HL-60 (cell line): ENCODE measurements at regions not wholly inside any gene's neighbourhood (a gene's known extent, or its start where the extent isn't known, plus 50 kb on each side); places are given as distances from the start of the nearest gene placed in this dataset.

ENCODE experiments used
- DNase-seq, 2 experiments: peaks; one replicate each; pipeline ENCODE4 v3.0.0-alpha.2; 2010 to 2020; ENCODE audit warnings: low read depth in 1 of 2, low spot score in 1 of 2
- H3K27ac ChIP-seq: fragments of 250-450 bp; sonication (Bioruptor Pico); replicated peaks from 2 replicates; pipeline ENCODE4 v1.5.1; 2020; ENCODE audit warnings: mild to moderate bottlenecking, moderate library complexity
- H3K27me3 ChIP-seq: fragments of 250-450 bp; sonication (Bioruptor Pico); 2 replicates; pipeline ENCODE4 v1.5.1; 2021; ENCODE audit warnings: mild to moderate bottlenecking, moderate library complexity; ENCODE audit not compliant: insufficient read depth, poor library complexity, severe bottlenecking
- H3K4me3 ChIP-seq: replicated peaks from 2 replicates; pipeline ENCODE4 v1.5.1; 2011; ENCODE audit warnings: mild to moderate bottlenecking, control low read depth, low read length; ENCODE audit not compliant: insufficient read depth
- GABPA ChIP-seq: IDR thresholded peaks from 2 replicates; pipeline ENCODE4 v1.6.1; 2012; ENCODE audit warnings: low read depth
- POLR2AphosphoS5 ChIP-seq: IDR thresholded peaks from 2 replicates; pipeline ENCODE4 v1.6.1; 2012; ENCODE audit warnings: low read depth
- SPI1 ChIP-seq: IDR thresholded peaks from 2 replicates; pipeline ENCODE4 v1.6.1; 2012; ENCODE audit warnings: low read depth, mild to moderate bottlenecking, borderline replicate concordance
- TF ChIP-seq, protein P1 (sequence below): IDR thresholded peaks from 2 replicates; pipeline ENCODE4 v1.6.1; 2012; ENCODE audit warnings: low read depth; ENCODE audit not compliant: insufficient replicate concordance
- TF ChIP-seq, protein P2 (sequence below): IDR thresholded peaks from one replicate; pipeline ENCODE4 v1.5.1; 2011; ENCODE audit warnings: low read length, control low read depth, inconsistent platforms; ENCODE audit not compliant: insufficient read depth

DNA sequence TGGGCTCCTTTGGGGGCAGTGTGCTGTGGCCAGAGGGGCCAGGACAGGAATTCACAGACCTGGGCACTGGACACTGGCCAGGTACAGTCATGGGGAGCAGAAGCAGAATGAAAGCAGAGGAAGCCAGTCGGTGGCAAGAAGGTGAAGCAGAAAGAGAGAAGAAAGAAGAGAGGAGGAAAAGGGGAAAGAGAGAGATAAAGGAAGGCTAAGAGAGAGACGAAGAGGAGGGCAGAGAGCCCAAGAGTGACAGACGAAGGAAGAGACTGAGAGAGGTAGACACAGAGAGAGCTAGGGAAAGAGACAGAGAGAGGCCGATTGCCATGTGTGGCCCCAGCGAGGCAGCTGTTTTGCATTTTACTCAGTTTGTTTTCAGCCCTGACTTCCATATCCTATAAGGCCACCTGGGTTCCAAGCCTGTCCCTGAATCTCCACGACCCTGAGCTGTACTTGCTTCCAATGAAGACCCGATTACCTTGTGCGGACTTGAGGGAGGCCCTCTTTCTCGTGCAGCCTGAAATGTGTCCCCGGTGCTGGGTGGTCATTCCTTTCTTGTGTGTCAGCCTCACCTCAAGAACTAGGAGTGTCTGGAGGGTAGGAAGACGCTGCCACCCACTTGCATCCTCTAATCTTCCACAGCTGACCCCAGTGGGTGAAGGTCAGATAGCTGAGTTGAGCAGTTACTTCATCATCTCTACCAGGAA, 73.9 kb downstream of the LSM3 start:
- Histone ChIP-seq H3K4me3 (no peak overlapping the region), H3K27ac (no peak overlapping the region), H3K27me3 (no peaks in the 10 kb centered on the region)
- no peak for TF ChIP-seq SPI1
- TF ChIP-seq POLR2AphosphoS5: no peak
- TF ChIP-seq, protein P1, sequence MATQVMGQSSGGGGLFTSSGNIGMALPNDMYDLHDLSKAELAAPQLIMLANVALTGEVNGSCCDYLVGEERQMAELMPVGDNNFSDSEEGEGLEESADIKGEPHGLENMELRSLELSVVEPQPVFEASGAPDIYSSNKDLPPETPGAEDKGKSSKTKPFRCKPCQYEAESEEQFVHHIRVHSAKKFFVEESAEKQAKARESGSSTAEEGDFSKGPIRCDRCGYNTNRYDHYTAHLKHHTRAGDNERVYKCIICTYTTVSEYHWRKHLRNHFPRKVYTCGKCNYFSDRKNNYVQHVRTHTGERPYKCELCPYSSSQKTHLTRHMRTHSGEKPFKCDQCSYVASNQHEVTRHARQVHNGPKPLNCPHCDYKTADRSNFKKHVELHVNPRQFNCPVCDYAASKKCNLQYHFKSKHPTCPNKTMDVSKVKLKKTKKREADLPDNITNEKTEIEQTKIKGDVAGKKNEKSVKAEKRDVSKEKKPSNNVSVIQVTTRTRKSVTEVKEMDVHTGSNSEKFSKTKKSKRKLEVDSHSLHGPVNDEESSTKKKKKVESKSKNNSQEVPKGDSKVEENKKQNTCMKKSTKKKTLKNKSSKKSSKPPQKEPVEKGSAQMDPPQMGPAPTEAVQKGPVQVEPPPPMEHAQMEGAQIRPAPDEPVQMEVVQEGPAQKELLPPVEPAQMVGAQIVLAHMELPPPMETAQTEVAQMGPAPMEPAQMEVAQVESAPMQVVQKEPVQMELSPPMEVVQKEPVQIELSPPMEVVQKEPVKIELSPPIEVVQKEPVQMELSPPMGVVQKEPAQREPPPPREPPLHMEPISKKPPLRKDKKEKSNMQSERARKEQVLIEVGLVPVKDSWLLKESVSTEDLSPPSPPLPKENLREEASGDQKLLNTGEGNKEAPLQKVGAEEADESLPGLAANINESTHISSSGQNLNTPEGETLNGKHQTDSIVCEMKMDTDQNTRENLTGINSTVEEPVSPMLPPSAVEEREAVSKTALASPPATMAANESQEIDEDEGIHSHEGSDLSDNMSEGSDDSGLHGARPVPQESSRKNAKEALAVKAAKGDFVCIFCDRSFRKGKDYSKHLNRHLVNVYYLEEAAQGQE: no peak
- TF ChIP-seq GABPA: no peak
- TF ChIP-seq, protein P2, sequence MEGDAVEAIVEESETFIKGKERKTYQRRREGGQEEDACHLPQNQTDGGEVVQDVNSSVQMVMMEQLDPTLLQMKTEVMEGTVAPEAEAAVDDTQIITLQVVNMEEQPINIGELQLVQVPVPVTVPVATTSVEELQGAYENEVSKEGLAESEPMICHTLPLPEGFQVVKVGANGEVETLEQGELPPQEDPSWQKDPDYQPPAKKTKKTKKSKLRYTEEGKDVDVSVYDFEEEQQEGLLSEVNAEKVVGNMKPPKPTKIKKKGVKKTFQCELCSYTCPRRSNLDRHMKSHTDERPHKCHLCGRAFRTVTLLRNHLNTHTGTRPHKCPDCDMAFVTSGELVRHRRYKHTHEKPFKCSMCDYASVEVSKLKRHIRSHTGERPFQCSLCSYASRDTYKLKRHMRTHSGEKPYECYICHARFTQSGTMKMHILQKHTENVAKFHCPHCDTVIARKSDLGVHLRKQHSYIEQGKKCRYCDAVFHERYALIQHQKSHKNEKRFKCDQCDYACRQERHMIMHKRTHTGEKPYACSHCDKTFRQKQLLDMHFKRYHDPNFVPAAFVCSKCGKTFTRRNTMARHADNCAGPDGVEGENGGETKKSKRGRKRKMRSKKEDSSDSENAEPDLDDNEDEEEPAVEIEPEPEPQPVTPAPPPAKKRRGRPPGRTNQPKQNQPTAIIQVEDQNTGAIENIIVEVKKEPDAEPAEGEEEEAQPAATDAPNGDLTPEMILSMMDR: no peak
- DNase-seq: no peak

DNA sequence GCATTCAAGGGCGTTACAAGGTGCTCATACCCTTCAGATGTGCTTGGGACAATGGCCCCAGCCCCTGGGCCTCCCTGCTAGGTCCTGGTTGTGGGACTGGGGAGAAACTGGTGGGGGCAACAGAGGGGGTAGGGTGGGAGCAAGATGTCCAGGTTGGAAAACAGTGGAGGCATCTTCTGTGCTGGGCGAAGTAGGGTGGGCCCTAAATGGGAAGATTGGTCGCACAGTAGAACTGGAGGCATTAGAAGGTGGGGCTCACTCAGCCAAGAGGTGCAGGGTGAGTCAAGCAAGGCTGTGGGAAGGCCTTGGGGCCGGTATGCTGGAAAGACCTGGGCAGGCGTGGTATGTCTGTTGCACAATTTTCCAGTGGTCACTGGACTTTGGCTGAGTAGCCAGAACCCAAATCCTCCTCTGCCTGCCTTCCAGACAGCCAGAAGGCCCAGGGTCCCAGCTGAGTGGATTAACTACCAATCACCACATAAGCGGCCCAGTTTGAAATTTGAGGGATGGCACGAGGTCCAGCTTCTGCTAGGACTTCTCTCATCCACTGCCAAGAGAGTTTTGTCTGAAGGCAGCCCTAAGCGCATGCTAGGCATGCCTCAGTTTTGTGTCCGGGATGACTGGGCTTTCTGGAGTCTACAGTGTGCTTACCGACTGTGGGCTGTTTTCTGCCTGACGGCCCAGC, 74.5 kb downstream of the LSM3 start:
- Histone ChIP-seq H3K27ac (no peak overlapping the region), H3K27me3 (no peaks in the 10 kb centered on the region), H3K4me3 (no peak overlapping the region)
- TF ChIP-seq, protein P1: no peak
- TF ChIP-seq SPI1 (no peak), GABPA (no peak), POLR2AphosphoS5 (no peak)
- TF ChIP-seq, protein P2: no peak
- DNase-seq: no peak

DNA sequence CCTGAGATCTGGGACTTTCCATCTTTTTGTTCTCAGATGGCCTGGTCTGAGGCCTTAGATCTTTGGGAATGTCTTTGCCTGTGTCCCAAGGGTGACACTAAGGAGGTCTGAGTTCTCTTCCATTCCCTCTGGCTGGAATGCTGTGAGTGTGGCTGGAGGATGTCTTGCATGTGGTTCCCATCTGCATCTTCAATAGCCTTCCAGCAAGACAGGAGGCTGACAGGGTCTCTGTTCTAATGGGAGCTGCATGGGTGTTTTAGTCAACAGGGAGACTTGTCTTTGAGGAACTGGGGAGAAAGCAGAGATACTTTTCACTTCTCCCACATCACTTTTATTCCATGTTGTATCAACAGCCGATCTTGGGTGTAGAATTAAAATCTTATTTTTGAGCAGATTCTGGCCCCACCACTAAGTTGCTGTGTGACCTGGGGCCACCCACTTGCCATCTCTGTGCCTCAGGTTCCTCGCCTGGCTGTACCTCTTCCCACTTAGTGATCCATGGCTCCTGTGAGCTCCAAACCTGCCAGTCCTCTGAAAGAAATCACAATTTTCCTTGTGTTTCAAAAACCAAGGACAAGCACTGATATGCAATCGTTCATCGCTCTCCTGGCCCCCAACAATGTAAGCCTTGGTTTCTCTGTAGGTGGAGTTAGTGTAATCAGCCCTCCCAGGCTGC, 75.2 kb downstream of the LSM3 start:
- TF ChIP-seq, protein P1: no peak
- no peak for TF ChIP-seq GABPA
- TF ChIP-seq SPI1: no peak
- no peak for TF ChIP-seq POLR2AphosphoS5
- TF ChIP-seq, protein P2: no peak
- no peaks in the 10 kb centered on the region for H3K27me3 ChIP-seq
- H3K27ac ChIP-seq: no peak overlapping the region
- no peak for DNase-seq
- H3K4me3 ChIP-seq: no peak overlapping the region
